GM12878 (cell line): ENCODE measurements at regions not wholly inside any gene's neighbourhood (a gene's known extent, or its start where the extent isn't known, plus 50 kb on each side); places are given as distances from the start of the nearest gene placed in this dataset.

Source experiments
- ATAC-seq: fragments of 200-7000 bp; cut with Tn5 transposase; 3 replicates; pipeline ENCODE4 v1.9.1; 2020; ENCODE audit warnings: mild to moderate bottlenecking, moderate library complexity
- BruUV-seq: library from RNA; stranded (reverse); fragments of 400-500 nt; replicated peaks from 2 replicates; lab custom pipeline; 2021; lab: Mats Ljungman, UMichigan
- CTCF ChIA-PET: fragments of 300-600 bp; sonication (Branson Sonifier 250); formaldehyde crosslinking; extraction: SDS; loops from one replicate; lab custom pipeline; 2021; ENCODE audit warnings: inconsistent platforms; lab: Yijun Ruan, JAX
- POLR2A ChIA-PET: fragments of 350-600 bp; formaldehyde crosslinking; extraction: SDS; loops from one replicate; lab custom pipeline; 2021; ENCODE audit warnings: inconsistent platforms; lab: Charles Lee
- RAD21 ChIA-PET: fragments of 300-600 bp; sonication (Branson Sonifier 250); formaldehyde crosslinking; loops from one replicate; lab custom pipeline; 2023; ENCODE audit warnings: antibody characterized with exemption; ENCODE audit not compliant: unreplicated experiment; lab: Charles Lee
- SMC1A ChIA-PET: fragments of 300-600 bp; sonication (Branson Sonifier 250); formaldehyde crosslinking; loops from one replicate; lab custom pipeline; 2023; ENCODE audit not compliant: unreplicated experiment, uncharacterized antibody; lab: Charles Lee
- DNase-seq: peaks from one replicate; pipeline ENCODE4 v3.0.0-alpha.2; 2011; ENCODE audit warnings: low read depth, low spot score
- FAIRE-seq: peaks from 3 replicates; lab custom pipeline; 2011; peaks lifted over from hg19 to GRCh38; lab: Jason Lieb, UNC
- H2AFZ ChIP-seq: 2 replicates; pipeline ENCODE4 v1.6.0; 2011; ENCODE audit warnings: low read depth, low read length, control low read depth; ENCODE audit not compliant: control insufficient read depth
- H3K27ac ChIP-seq: 2 replicates; pipeline ENCODE4 v1.5.1; 2011; ENCODE audit warnings: control low read depth; ENCODE audit not compliant: control insufficient read depth, insufficient read depth
- H3K27me3 ChIP-seq, 2 experiments: replicated peaks in 1 of 2; 2 replicates each; pipeline versions ENCODE4 v1.6.0 to v1.6.1; 2011; ENCODE audit warnings: low read length in 1 of 2; ENCODE audit not compliant: control insufficient read depth in 2 of 2, insufficient read depth in 2 of 2
- H3K36me3 ChIP-seq, 2 experiments: 2 replicates each; pipeline ENCODE4 v1.5.1; 2011; ENCODE audit warnings: low read length in 1 of 2; ENCODE audit not compliant: control insufficient read depth in 2 of 2, insufficient read depth in 2 of 2
- H3K4me1 ChIP-seq: 2 replicates; pipeline ENCODE4 v1.6.1; 2011; ENCODE audit warnings: mild to moderate bottlenecking, low read length, moderate library complexity, mixed read lengths; ENCODE audit not compliant: control insufficient read depth, insufficient read depth
- H3K4me2 ChIP-seq: 2 replicates; pipeline ENCODE4 v1.6.0; 2011; ENCODE audit warnings: control low read depth; ENCODE audit not compliant: control insufficient read depth, insufficient read depth
- H3K4me3 ChIP-seq: fragments of 200-600 bp; sonication (generic); 2 replicates; pipeline ENCODE4 v1.5.1; 2016
- H3K79me2 ChIP-seq: 2 replicates; pipeline ENCODE4 v1.6.0; 2011; ENCODE audit warnings: low read length; ENCODE audit not compliant: control insufficient read depth, insufficient read depth
- H3K9ac ChIP-seq: 2 replicates; pipeline ENCODE4 v1.8.0; 2011; ENCODE audit warnings: low read length, control low read depth, mixed read lengths; ENCODE audit not compliant: control insufficient read depth, insufficient read depth
- H3K9me3 ChIP-seq: replicated peaks from 3 replicates; pipeline ENCODE4 v1.5.1; 2011; ENCODE audit warnings: mild to moderate bottlenecking, low read length; ENCODE audit not compliant: control insufficient read depth, insufficient read depth
- H4K20me1 ChIP-seq: 2 replicates; pipeline ENCODE4 v1.6.0; 2011; ENCODE audit not compliant: control insufficient read depth, insufficient read depth
- ATF2 ChIP-seq: IDR thresholded peaks from 2 replicates; pipeline ENCODE4 v1.6.1; 2012; ENCODE audit warnings: low read length, inconsistent platforms
- CHD4 ChIP-seq: fragments of 200-600 bp; sonication (generic); IDR thresholded peaks from 2 replicates; pipeline ENCODE4 v1.6.1; 2016; ENCODE audit warnings: mild to moderate bottlenecking
- DPF2 ChIP-seq: fragments of 450-650 bp; IDR thresholded peaks from 2 replicates; pipeline ENCODE4 v1.6.1; 2017; ENCODE audit warnings: mild to moderate bottlenecking
- E4F1 ChIP-seq: fragments of 450-650 bp; IDR thresholded peaks from 2 replicates; pipeline ENCODE4 v1.6.1; 2018; ENCODE audit warnings: borderline replicate concordance, mild to moderate bottlenecking; ENCODE audit not compliant: partially characterized antibody
- EED ChIP-seq: sonication (generic); IDR thresholded peaks from 2 replicates; pipeline ENCODE4 v1.6.1; 2016; ENCODE audit warnings: antibody characterized with exemption, low read depth
- FOXK2 ChIP-seq: fragments of 450-650 bp; IDR thresholded peaks from 2 replicates; pipeline ENCODE4 v1.6.1; 2017; ENCODE audit warnings: mild to moderate bottlenecking, moderate library complexity
- IRF3 ChIP-seq: fragments of 450-650 bp; IDR thresholded peaks from 2 replicates; pipeline ENCODE4 v1.6.1; 2014; ENCODE audit warnings: mild to moderate bottlenecking
- JUND ChIP-seq: IDR thresholded peaks from 2 replicates; pipeline ENCODE4 v1.6.1; 2012; ENCODE audit warnings: low read depth, mild to moderate bottlenecking, low read length, improper control_type of control experiment, moderate library complexity
- NFYA ChIP-seq: IDR thresholded peaks from 2 replicates; pipeline ENCODE4 v1.6.1; 2011; ENCODE audit warnings: low read depth, mild to moderate bottlenecking, low read length, improper control_type of control experiment, borderline replicate concordance
- PAX8 ChIP-seq: fragments of 450-650 bp; IDR thresholded peaks from 2 replicates; pipeline ENCODE4 v1.6.1; 2017; ENCODE audit warnings: mild to moderate bottlenecking, moderate library complexity
- PKNOX1 ChIP-seq: fragments of 450-650 bp; IDR thresholded peaks from 2 replicates; pipeline ENCODE4 v1.6.1; 2016; ENCODE audit warnings: mild to moderate bottlenecking
- PRDM15 ChIP-seq: fragments of 450-650 bp; formaldehyde crosslinking; IDR thresholded peaks from 2 replicates; pipeline ENCODE4 v1.4.0; 2020; ENCODE audit warnings: mild to moderate bottlenecking, moderate library complexity
- SPI1 ChIP-seq: IDR thresholded peaks from 2 replicates; pipeline ENCODE4 v1.6.1; 2011; ENCODE audit warnings: low read depth, mild to moderate bottlenecking, low read length, moderate library complexity, borderline replicate concordance; ENCODE audit not compliant: insufficient read depth
- YY1 ChIP-seq: IDR thresholded peaks from 2 replicates; pipeline ENCODE4 v1.6.1; 2011; ENCODE audit warnings: low read depth, mild to moderate bottlenecking, low read length
- ZNF217 ChIP-seq: fragments of 450-650 bp; IDR thresholded peaks from 2 replicates; pipeline ENCODE4 v1.6.1; 2017; ENCODE audit warnings: antibody characterized with exemption, mild to moderate bottlenecking
- ZZZ3 ChIP-seq: IDR thresholded peaks from 2 replicates; pipeline ENCODE4 v1.6.1; 2011; ENCODE audit warnings: low read depth; ENCODE audit not compliant: control insufficient read depth, insufficient read length
- WGBS: methylation state at CpG from one replicate; pipeline ENCODE4 v1.1.6; 2016; ENCODE audit warnings: low lambda C conversion rate; ENCODE audit not compliant: insufficient replicate concordance, insufficient coverage; ENCODE audit errors: missing lambda C conversion rate; 5-methylcytosine and 5-hydroxymethylcytosine counted together
- in situ Hi-C: fragments of 300-500 bp; cut with MboI; formaldehyde crosslinking; loops from 9 replicates; pipeline ENCODE4 v1.14.3; 2018; ENCODE audit warnings: mixed read lengths
- intact Hi-C: fragments of 100-400 bp; cut with micrococcal nuclease; formaldehyde crosslinking; loops from one replicate; pipeline ENCODE4 v1.14.2; 2022; ENCODE audit not compliant: unreplicated experiment

- no peak overlapping the region for H3K4me2 ChIP-seq
- POLR2A ChIA-PET, result no interaction called here
Measured at GRCh38 chr18:10353791-10354190, 100.6 kb upstream of the APCDD1 start.

More at GRCh38 chr18:10353791-10354190, 100.6 kb upstream of the APCDD1 start:
- FAIRE-seq, result no peak
- Histone ChIP-seq H3K4me1 (no peaks in the 10 kb centered on the region), H3K9ac (no peak overlapping the region), H3K9me3 (peaks cover 3% of the 10 kb centered on the region; the same call in 1 of the 3 replicates), H4K20me1 (no peaks in the 10 kb centered on the region), H3K27ac (no peak overlapping the region), H2AFZ (no peak overlapping the region), H3K36me3 (no peaks in the 10 kb centered on the region), H3K79me2 (no peaks in the 10 kb centered on the region), H3K4me3 (no peak overlapping the region), H3K27me3 (peaks cover 0 to 1% of the 10 kb centered on the region in 2 experiments; a peak in 2 of 4 replicates)
- intact Hi-C loops, result no loop called here
- ATAC-seq, result no peak
- WGBS, result 44% methylated on average over 2 of the region's 2 CpGs
- TF ChIP-seq ATF2, result no peak
- TF ChIP-seq PAX8, result no peak
- TF ChIP-seq CHD4, result no peak
- TF ChIP-seq SPI1, result no peak
- TF ChIP-seq ZNF217, result no peak
- no peak for TF ChIP-seq EED
- no peak for TF ChIP-seq NFYA
- TF ChIP-seq IRF3, result no peak
- TF ChIP-seq YY1, result no peak
- TF ChIP-seq DPF2, result no peak
- no peak for TF ChIP-seq E4F1
- no peak for TF ChIP-seq JUND
- no peak for TF ChIP-seq ZZZ3
- no peak for TF ChIP-seq PKNOX1
- no peak for TF ChIP-seq PRDM15
- no peak for TF ChIP-seq FOXK2
- DNase-seq, result no peak
- SMC1A ChIA-PET, result no interaction called here
- BruUV-seq, result no TSS peak
- CTCF ChIA-PET, result no interaction called here
- in situ Hi-C loops, result no loop called here
- RAD21 ChIA-PET, result no interaction called here
